K562 (cell line): ENCODE measurements at regions not wholly inside any gene's neighbourhood (a gene's known extent, or its start where the extent isn't known, plus 50 kb on each side); places are given as distances from the start of the nearest gene placed in this dataset.

ENCODE experiments used
- CHD1 ChIP-seq: fragments of 200-600 bp; sonication (generic); IDR thresholded peaks from one replicate; pipeline ENCODE4 v1.6.1; 2012; ENCODE audit warnings: mild to moderate bottlenecking, moderate library complexity, low read length, inconsistent platforms
- KLF1 ChIP-seq: fragments of 450-650 bp; IDR thresholded peaks from 2 replicates; pipeline ENCODE4 v1.6.1; 2016; ENCODE audit warnings: missing genetic modification characterization, missing compliant biosample characterization
- MGA ChIP-seq: fragments of 450-650 bp; IDR thresholded peaks from 2 replicates; pipeline ENCODE4 v1.6.1; 2016; ENCODE audit warnings: mild to moderate bottlenecking, moderate library complexity
- NCOA4 ChIP-seq: fragments of 450-650 bp; IDR thresholded peaks from 2 replicates; pipeline ENCODE4 v1.6.1; 2018; ENCODE audit warnings: mild to moderate bottlenecking; ENCODE audit not compliant: partially characterized antibody
- RB1 ChIP-seq: fragments of 450-650 bp; IDR thresholded peaks from 2 replicates; pipeline ENCODE4 v1.6.1; 2017; ENCODE audit warnings: low read depth, mild to moderate bottlenecking
- ZFP1 ChIP-seq: fragments of 450-650 bp; formaldehyde crosslinking; IDR thresholded peaks from 2 replicates; pipeline ENCODE4 v1.4.0; 2020; ENCODE audit warnings: mild to moderate bottlenecking, mixed read lengths
- ZNF174 ChIP-seq: fragments of 250-450 bp; sonication (Bioruptor Pico); IDR thresholded peaks from 2 replicates; pipeline ENCODE4 v1.4.0; 2020; ENCODE audit warnings: mild to moderate bottlenecking
- ZNF23 ChIP-seq: fragments of 250-450 bp; sonication (Bioruptor Pico); IDR thresholded peaks from 2 replicates; pipeline ENCODE4 v1.4.0; 2020; ENCODE audit warnings: mild to moderate bottlenecking
- ZNF444 ChIP-seq: fragments of 250-450 bp; sonication (Bioruptor Pico); IDR thresholded peaks from 2 replicates; pipeline ENCODE4 v1.4.0; 2020; ENCODE audit warnings: mild to moderate bottlenecking, moderate library complexity

- no peak for TF ChIP-seq MGA
- TF ChIP-seq ZNF444: no peak
- TF ChIP-seq ZFP1 (CRISPR knock-in tag): no peak
- no peak for TF ChIP-seq ZNF23 (CRISPR knock-in tag)
- TF ChIP-seq NCOA4: no peak
- TF ChIP-seq RB1: no peak
- TF ChIP-seq KLF1: no peak
- TF ChIP-seq CHD1: no peak
- TF ChIP-seq ZNF174 (CRISPR knock-in tag): no peak
Observed at GRCh38 chr18:10299643-10300042, 154.8 kb upstream of the APCDD1 start (continued).
